ENCODE measurements at regions not wholly inside any gene's neighbourhood (a gene's known extent, or its start where the extent isn't known, plus 50 kb on each side); places are given as distances from the start of the nearest gene placed in this dataset.
A peak's percentile ranks its signal among the peaks of the same experiment; 100 is the strongest.

DNA sequence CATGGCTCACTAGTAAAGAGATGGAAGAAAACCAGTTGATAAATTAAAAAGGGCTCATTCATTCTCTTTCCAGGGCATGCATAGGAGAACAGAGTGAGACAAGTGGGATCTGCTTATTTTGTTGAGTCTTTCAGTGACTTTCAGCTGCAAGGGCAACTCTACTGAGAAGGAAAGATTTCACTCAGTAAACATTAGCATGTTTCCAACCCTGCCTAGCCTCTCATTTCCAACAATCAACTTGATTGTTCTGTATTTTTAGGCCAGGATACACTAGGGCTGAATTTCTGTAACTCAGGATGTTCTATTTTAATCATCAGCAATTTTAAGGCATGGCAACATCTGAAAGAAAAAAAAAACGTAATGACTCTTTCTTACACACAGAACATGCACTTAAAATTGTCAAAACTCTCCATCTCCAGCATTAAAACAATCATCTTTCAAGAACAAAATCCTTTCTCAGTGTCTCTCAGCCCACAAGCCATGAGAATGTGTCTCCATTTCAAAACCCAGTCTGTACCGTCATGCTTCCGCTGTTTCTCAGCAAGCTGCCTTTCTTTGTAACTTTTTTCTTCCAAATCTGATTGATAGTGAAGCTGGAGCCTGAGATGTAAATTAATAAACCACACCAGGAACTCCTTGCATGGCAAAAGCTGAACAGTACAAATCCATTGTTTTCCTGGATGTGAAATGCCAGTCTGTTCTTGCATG is 147.2 kb upstream of the KLF14 start:
- H3K9me3 ChIP-seq (ENCODE audit: control insufficient read depth in 1 of 2, insufficient read depth in 1 of 2, low read depth in 1 of 2, low read length in 2 of 2) = no peaks in the 10 kb centered on the region
- no peaks in the 10 kb centered on the region for H4K20me1 ChIP-seq (ENCODE audit: insufficient read depth)
- no peak overlapping the region for H2AFZ ChIP-seq (ENCODE audit: low read depth, low read length, poor library complexity, severe bottlenecking)
- RAD21 ChIA-PET (ENCODE audit: low non-redundant PET in 1 of 2, low total read pairs in 2 of 2, uncharacterized antibody in 2 of 2, unreplicated experiment in 2 of 2) = no interaction called here
- DNase-seq (ENCODE audit: low read depth, low spot score) = no peak
- CTCF ChIA-PET = interaction anchor here (1.6 kb wide), 1 partner anchor 16 kb away, joined by 6 read pairs; no protein-coding TSS in a partner anchor
- BruUV-seq (replicated peaks) = no TSS peak
- intact Hi-C loops (cut with micrococcal nuclease) = no loop called here
- POLR2A ChIA-PET = interaction anchor here (1.6 to 2.0 kb wide), 2 partner anchors 13 to 23 kb away, joined by 3 to 6 read pairs; no protein-coding TSS in a partner anchor
- peak overlapping the region; percentile 20; the same call in 1 of the 2 replicates for H3K4me2 ChIP-seq (ENCODE audit: low read length)
- peak overlapping the region; percentile 35 for H3K9ac ChIP-seq (ENCODE audit: low read length)
- peak overlapping the region; percentile 100 for H3K27ac ChIP-seq (ENCODE audit: low read depth, low read length)
- H3K9me2 ChIP-seq (ENCODE audit: insufficient read depth) = no peaks in the 10 kb centered on the region
- H3K79me2 ChIP-seq (ENCODE audit: insufficient read depth, low read length) = peaks cover 97% of the 10 kb centered on the region
- TF ChIP-seq YY1 (IDR thresholded peaks at IDR 0.05; ENCODE audit: extremely low read depth, insufficient replicate concordance, low read depth, low read length) = no peak
- TF ChIP-seq SP1 (IDR thresholded peaks at IDR 0.05; ENCODE audit: low read depth) = no peak
- no peak for TF ChIP-seq CEBPB (IDR thresholded peaks at IDR 0.05; ENCODE audit: low read depth)
- TF ChIP-seq POLR2AphosphoS5 (IDR thresholded peaks at IDR 0.05; ENCODE audit: low read depth, low read length) = no peak; the same call in 1 of the 2 replicates
- no peak for TF ChIP-seq TCF7L2 (IDR thresholded peaks at IDR 0.05; ENCODE audit: borderline replicate concordance, extremely low read depth, insufficient read depth, insufficient read length)
- no peak for TF ChIP-seq RAD21 (IDR thresholded peaks at IDR 0.05; ENCODE audit: low read depth)
- no peak for TF ChIP-seq EGR1 (IDR thresholded peaks at IDR 0.05; ENCODE audit: low read depth)
- TF ChIP-seq, protein P1, sequence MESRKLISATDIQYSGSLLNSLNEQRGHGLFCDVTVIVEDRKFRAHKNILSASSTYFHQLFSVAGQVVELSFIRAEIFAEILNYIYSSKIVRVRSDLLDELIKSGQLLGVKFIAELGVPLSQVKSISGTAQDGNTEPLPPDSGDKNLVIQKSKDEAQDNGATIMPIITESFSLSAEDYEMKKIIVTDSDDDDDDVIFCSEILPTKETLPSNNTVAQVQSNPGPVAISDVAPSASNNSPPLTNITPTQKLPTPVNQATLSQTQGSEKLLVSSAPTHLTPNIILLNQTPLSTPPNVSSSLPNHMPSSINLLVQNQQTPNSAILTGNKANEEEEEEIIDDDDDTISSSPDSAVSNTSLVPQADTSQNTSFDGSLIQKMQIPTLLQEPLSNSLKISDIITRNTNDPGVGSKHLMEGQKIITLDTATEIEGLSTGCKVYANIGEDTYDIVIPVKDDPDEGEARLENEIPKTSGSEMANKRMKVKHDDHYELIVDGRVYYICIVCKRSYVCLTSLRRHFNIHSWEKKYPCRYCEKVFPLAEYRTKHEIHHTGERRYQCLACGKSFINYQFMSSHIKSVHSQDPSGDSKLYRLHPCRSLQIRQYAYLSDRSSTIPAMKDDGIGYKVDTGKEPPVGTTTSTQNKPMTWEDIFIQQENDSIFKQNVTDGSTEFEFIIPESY (IDR thresholded peaks at IDR 0.05; ENCODE audit: extremely low read depth, insufficient replicate concordance, low read length) = no peak
- TF ChIP-seq, protein P2, sequence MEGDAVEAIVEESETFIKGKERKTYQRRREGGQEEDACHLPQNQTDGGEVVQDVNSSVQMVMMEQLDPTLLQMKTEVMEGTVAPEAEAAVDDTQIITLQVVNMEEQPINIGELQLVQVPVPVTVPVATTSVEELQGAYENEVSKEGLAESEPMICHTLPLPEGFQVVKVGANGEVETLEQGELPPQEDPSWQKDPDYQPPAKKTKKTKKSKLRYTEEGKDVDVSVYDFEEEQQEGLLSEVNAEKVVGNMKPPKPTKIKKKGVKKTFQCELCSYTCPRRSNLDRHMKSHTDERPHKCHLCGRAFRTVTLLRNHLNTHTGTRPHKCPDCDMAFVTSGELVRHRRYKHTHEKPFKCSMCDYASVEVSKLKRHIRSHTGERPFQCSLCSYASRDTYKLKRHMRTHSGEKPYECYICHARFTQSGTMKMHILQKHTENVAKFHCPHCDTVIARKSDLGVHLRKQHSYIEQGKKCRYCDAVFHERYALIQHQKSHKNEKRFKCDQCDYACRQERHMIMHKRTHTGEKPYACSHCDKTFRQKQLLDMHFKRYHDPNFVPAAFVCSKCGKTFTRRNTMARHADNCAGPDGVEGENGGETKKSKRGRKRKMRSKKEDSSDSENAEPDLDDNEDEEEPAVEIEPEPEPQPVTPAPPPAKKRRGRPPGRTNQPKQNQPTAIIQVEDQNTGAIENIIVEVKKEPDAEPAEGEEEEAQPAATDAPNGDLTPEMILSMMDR (IDR thresholded peaks at IDR 0.05 in 2 of 3, conservative IDR thresholded peaks at IDR 0.05 in 1 of 3; ENCODE audit: borderline replicate concordance in 1 of 3, insufficient read depth in 1 of 3, low read depth in 2 of 3, low read length in 2 of 3) = no peak
- TF ChIP-seq CBX3 (IDR thresholded peaks at IDR 0.05; ENCODE audit: low read depth) = no peak
- TF ChIP-seq SRF (IDR thresholded peaks at IDR 0.05; ENCODE audit: low read depth) = no peak
- no peaks in the 10 kb centered on the region for H3K27me3 ChIP-seq (ENCODE audit: insufficient read depth, low read length)
- peaks cover 17 to 93% of the 10 kb centered on the region in 2 experiments for H3K36me3 ChIP-seq (ENCODE audit: control insufficient read depth in 1 of 2, insufficient read depth in 2 of 2, low read length in 2 of 2)
- ATAC-seq = no peak
- no peak overlapping the region for H3K4me3 ChIP-seq (replicated peaks in 1 of 2; ENCODE audit: low read depth in 1 of 2, low read length in 2 of 2)
- H3K4me1 ChIP-seq (ENCODE audit: control insufficient read depth in 1 of 2, insufficient read depth in 2 of 2, low read length in 2 of 2) = peaks cover 97 to 100% of the 10 kb centered on the region in 2 experiments
